ENCODE measurements at regions not wholly inside any gene's neighbourhood (a gene's known extent, or its start where the extent isn't known, plus 50 kb on each side); places are given as distances from the start of the nearest gene placed in this dataset.
"Not testable (repeated sequence)": the region's sequence is repeated elsewhere in the genome, so short reads cannot be mapped to it uniquely, and the experiment has no call there.

GRCh38 chr4:123522081-123522480 is 125.5 kb downstream of the SPRY1 start:
- no peaks in the 10 kb centered on the region for H3K27me3 ChIP-seq
- no peak overlapping the region for H3K4me3 ChIP-seq
- no peaks in the 10 kb centered on the region for H3K36me3 ChIP-seq
- no peaks in the 10 kb centered on the region for H3K9me3 ChIP-seq
- no peak for DNase-seq

GRCh38 chr4:123522646-123523045 is 126.1 kb downstream of the SPRY1 start:
- DNase-seq: no peak
- no peaks in the 10 kb centered on the region for H3K9me3 ChIP-seq
- no peaks in the 10 kb centered on the region for H3K36me3 ChIP-seq
- H3K4me3 ChIP-seq: no peak overlapping the region
- no peaks in the 10 kb centered on the region for H3K27me3 ChIP-seq

- no peaks in the 10 kb centered on the region for H3K9me3 ChIP-seq
- H3K4me3 ChIP-seq: no peak overlapping the region
- H3K27me3 ChIP-seq: no peaks in the 10 kb centered on the region
- DNase-seq: no peak
- H3K36me3 ChIP-seq: no peaks in the 10 kb centered on the region
These were observed 128.5 kb downstream of the SPRY1 start for GRCh38 chr4:123524958-123525628.

GRCh38 chr4:123526511-123526910 is 129.9 kb downstream of the SPRY1 start:
- Histone ChIP-seq H3K27me3 (no peaks in the 10 kb centered on the region), H3K4me3 (no peak overlapping the region), H3K9me3 (no peaks in the 10 kb centered on the region), H3K36me3 (no peaks in the 10 kb centered on the region)
- DNase-seq: no peak

GRCh38 chr4:123528501-123529277 is 132.1 kb downstream of the SPRY1 start:
- Histone ChIP-seq H3K36me3 (no peaks in the 10 kb centered on the region), H3K4me3 (no peak overlapping the region), H3K27me3 (no peaks in the 10 kb centered on the region), H3K9me3 (no peaks in the 10 kb centered on the region)
- DNase-seq: no peak

- Histone ChIP-seq H3K27me3 (no peaks in the 10 kb centered on the region), H3K4me3 (no peak overlapping the region), H3K9me3 (0 out of 2 replicates have a peak, but pooled peaks cover 2% of the 10 kb centered on the region), H3K36me3 (no peaks in the 10 kb centered on the region)
- DNase-seq: no peak
These were observed 132.6 kb downstream of the SPRY1 start for GRCh38 chr4:123529278-123529568.

- Histone ChIP-seq H3K27me3 (no peaks in the 10 kb centered on the region), H3K9me3 (0 out of 2 replicates have a peak, but pooled peaks cover 2% of the 10 kb centered on the region), H3K4me3 (no peak overlapping the region), H3K36me3 (no peaks in the 10 kb centered on the region)
- DNase-seq: no peak
These were observed 133.8 kb downstream of the SPRY1 start for GRCh38 chr4:123530357-123530756.

GRCh38 chr4:123535037-123535748 is 138.6 kb downstream of the SPRY1 start:
- no peaks in the 10 kb centered on the region for H3K36me3 ChIP-seq
- no peaks in the 10 kb centered on the region for H3K27me3 ChIP-seq
- 0 out of 2 replicates have a peak, but pooled peaks cover 2% of the 10 kb centered on the region for H3K9me3 ChIP-seq
- no peak overlapping the region for H3K4me3 ChIP-seq
- no peak for DNase-seq

- no peaks in the 10 kb centered on the region for H3K36me3 ChIP-seq
- H3K4me3 ChIP-seq: no peak overlapping the region
- H3K27me3 ChIP-seq: no peaks in the 10 kb centered on the region
- no peak for DNase-seq
- H3K9me3 ChIP-seq: 0 out of 2 replicates have a peak, but pooled peaks cover 2% of the 10 kb centered on the region
These were observed 139.6 kb downstream of the SPRY1 start for GRCh38 chr4:123536225-123536624.

- not testable (repeated sequence) for H3K36me3 ChIP-seq, DNase-seq, H3K27me3 ChIP-seq, H3K9me3 ChIP-seq, H3K4me3 ChIP-seq
These were observed 141.4 kb downstream of the SPRY1 start for GRCh38 chr4:123537906-123538402.

GRCh38 chr4:123545667-123546572 is 149.3 kb downstream of the SPRY1 start:
- Histone ChIP-seq H3K36me3 (no peaks in the 10 kb centered on the region), H3K9me3 (no peaks in the 10 kb centered on the region), H3K4me3 (no peak overlapping the region), H3K27me3 (no peaks in the 10 kb centered on the region)
- DNase-seq: no peak

GRCh38 chr4:123546573-123547060 is 150.0 kb downstream of the SPRY1 start:
- Histone ChIP-seq H3K27me3 (no peaks in the 10 kb centered on the region), H3K4me3 (no peak overlapping the region), H3K36me3 (no peaks in the 10 kb centered on the region), H3K9me3 (no peaks in the 10 kb centered on the region)
- no peak for DNase-seq

GRCh38 chr4:123547216-123548165 is 150.9 kb downstream of the SPRY1 start:
- H3K4me3 ChIP-seq: no peak overlapping the region
- no peaks in the 10 kb centered on the region for H3K27me3 ChIP-seq
- H3K36me3 ChIP-seq: no peaks in the 10 kb centered on the region
- no peak for DNase-seq
- no peaks in the 10 kb centered on the region for H3K9me3 ChIP-seq

- no peaks in the 10 kb centered on the region for H3K9me3 ChIP-seq
- no peak overlapping the region for H3K4me3 ChIP-seq
These were observed 156.7 kb downstream of the SPRY1 start for GRCh38 chr4:123553279-123553678.

More at GRCh38 chr4:123553279-123553678, 156.7 kb downstream of the SPRY1 start:
- H3K27me3 ChIP-seq: no peaks in the 10 kb centered on the region
- no peaks in the 10 kb centered on the region for H3K36me3 ChIP-seq
- DNase-seq: no peak

Measured in MG63 (cell line).